Stomach (tissue), 8 donors: ENCODE measurements at regions not wholly inside any gene's neighbourhood (a gene's known extent, or its start where the extent isn't known, plus 50 kb on each side); places are given as distances from the start of the nearest gene placed in this dataset.

ENCODE experiments used
- DNase-seq, 2 donors: peaks; one replicate each; pipeline versions ENCODE4 v3.0.0 to v3.0.0-alpha.2; 2013 to 2019
- H3K27ac ChIP-seq, 5 donors: fragments of 200-600 bp in 4 of 5; sonication (generic) in 4 of 5; one replicate each; pipeline ENCODE4 v1.5.1; 2013 to 2019; ENCODE audit warnings: mild to moderate bottlenecking in 1 of 5, moderate library complexity in 1 of 5
- H3K27me3 ChIP-seq, 3 donors: fragments of 200-600 bp; sonication (generic); one replicate each; pipeline ENCODE4 v1.5.1; 2017 to 2019; ENCODE audit warnings: mixed run types in 1 of 3
- H3K36me3 ChIP-seq, 4 donors: fragments of 200-600 bp; sonication (generic); 1 replicate in 3 of 4; 2 replicates in 1 of 4; pipeline ENCODE4 v1.5.1; 2016 to 2019
- H3K4me1 ChIP-seq, 4 donors: fragments of 200-600 bp; sonication (generic); one replicate each; pipeline ENCODE4 v1.5.1; 2016 to 2019
- H3K4me3 ChIP-seq, 4 donors: fragments of 200-600 bp; sonication (generic) in 3 of 4; one replicate each; pipeline ENCODE4 v1.5.1; 2016 to 2019; ENCODE audit warnings: mild to moderate bottlenecking in 1 of 4
- H3K9me3 ChIP-seq, 4 donors: fragments of 200-600 bp; sonication (generic); one replicate each; pipeline ENCODE4 v1.5.1; 2016 to 2019
- CTCF ChIP-seq, 7 experiments: fragments of 450-650 bp in 4 of 7; fragments of 200-600 bp in 3 of 7; sonication (generic) in 3 of 7; IDR thresholded peaks; one replicate each; pipeline ENCODE4 v1.5.1; 2016 to 2019; ENCODE audit warnings: antibody characterized with exemption in 7 of 7, control low read depth in 2 of 7, mild to moderate bottlenecking in 1 of 7
- EP300 ChIP-seq: sonication (generic); formaldehyde crosslinking; IDR thresholded peaks from one replicate; pipeline ENCODE4 v1.6.1; 2017; ENCODE audit warnings: antibody characterized with exemption
- POLR2A ChIP-seq, 4 donors: fragments of 450-650 bp; IDR thresholded peaks; one replicate each; pipeline ENCODE4 v1.6.1; 2016; ENCODE audit warnings: antibody characterized with exemption in 4 of 4, control low read depth in 2 of 4, mild to moderate bottlenecking in 1 of 4, moderate library complexity in 1 of 4
- POLR2AphosphoS5 ChIP-seq, 3 donors: sonication (generic); formaldehyde crosslinking; IDR thresholded peaks; one replicate each; pipeline ENCODE4 v1.6.1; 2016; ENCODE audit warnings: antibody characterized with exemption in 3 of 3
- WGBS, 5 donors: extraction: QIAGEN DNeasy Blood & Tissue Kit in 3 of 5; methylation state at CpG; one replicate each; pipeline versions ENCODE4 v1.1.5 to v1.1.7; 2013 to 2018; 5-methylcytosine and 5-hydroxymethylcytosine counted together
- intact Hi-C: fragments of 100-400 bp; cut with DNase I; formaldehyde crosslinking; loops from one replicate; pipeline ENCODE4 v1.15.1; 2023; ENCODE audit warnings: low total_unique reads
- donor health status: healthy with polysubstance abuse.
- donor health status: Bipolar disorder and iron deficiency.
- donor health status: healthy.

GRCh38 chr12:94714378-94715114, 64.2 kb upstream of the TMCC3 start:
- intact Hi-C loops: no loop called here
- H3K27me3 ChIP-seq: no peaks in the 10 kb centered on the region
- no peak overlapping the region for H3K27ac ChIP-seq
- peak in 1 of 2 donors; percentile 58 for DNase-seq
- no peak overlapping the region for H3K4me3 ChIP-seq
- TF ChIP-seq POLR2AphosphoS5 (IDR thresholded peaks at IDR 0.05): no peak
- TF ChIP-seq EP300: no peak
- no peak for TF ChIP-seq POLR2A (IDR thresholded peaks at IDR 0.05)
- TF ChIP-seq CTCF (IDR thresholded peaks at IDR 0.05): no peak
- WGBS, 5 donors: 72 to 91% (median 79%) methylated on average over 6 of the region's 6 CpGs
- no peaks in the 10 kb centered on the region for H3K36me3 ChIP-seq
- peaks cover 0 to 6% (median 0%) of the 10 kb centered on the region in 4 donors for H3K4me1 ChIP-seq
- H3K9me3 ChIP-seq: no peaks in the 10 kb centered on the region

GRCh38 chr12:94712815-94713515, 62.6 kb upstream of the TMCC3 start:
- Histone ChIP-seq H3K9me3 (no peaks in the 10 kb centered on the region), H3K36me3 (no peaks in the 10 kb centered on the region), H3K4me1 (peaks cover 0 to 13% (median 1%) of the 10 kb centered on the region in 4 donors), H3K4me3 (no peak overlapping the region), H3K27me3 (no peaks in the 10 kb centered on the region), H3K27ac (no peak overlapping the region)
- TF ChIP-seq CTCF (IDR thresholded peaks at IDR 0.05) (no peak), EP300 (no peak), POLR2AphosphoS5 (IDR thresholded peaks at IDR 0.05) (no peak), POLR2A (IDR thresholded peaks at IDR 0.05) (no peak)
- 79 to 89% (median 86%) methylated on average over 7 of the region's 7 CpGs for WGBS, 5 donors
- DNase-seq: no peak
- intact Hi-C loops: no loop called here

GRCh38 chr12:94710933-94711332, 60.6 kb upstream of the TMCC3 start:
- no peaks in the 10 kb centered on the region for H3K9me3 ChIP-seq
- peak in 1 of 2 donors; percentile 34 for DNase-seq
- H3K36me3 ChIP-seq: no peaks in the 10 kb centered on the region
- no peaks in the 10 kb centered on the region for H3K27me3 ChIP-seq
- no peak overlapping the region for H3K27ac ChIP-seq
- 65 to 76% (median 73%) methylated on average over 3 of the region's 3 CpGs for WGBS, 5 donors
- peaks cover 0 to 15% (median 6%) of the 10 kb centered on the region in 4 donors for H3K4me1 ChIP-seq
- intact Hi-C loops: no loop called here
- TF ChIP-seq CTCF (IDR thresholded peaks at IDR 0.05): no peak
- TF ChIP-seq EP300: no peak
- no peak for TF ChIP-seq POLR2A (IDR thresholded peaks at IDR 0.05)
- TF ChIP-seq POLR2AphosphoS5 (IDR thresholded peaks at IDR 0.05): no peak
- H3K4me3 ChIP-seq: no peak overlapping the region

GRCh38 chr12:94707892-94708291, 57.5 kb upstream of the TMCC3 start:
- H3K4me3 ChIP-seq: no peak overlapping the region
- H3K27ac ChIP-seq: no peak overlapping the region
- H3K36me3 ChIP-seq: no peaks in the 10 kb centered on the region
- no peaks in the 10 kb centered on the region for H3K27me3 ChIP-seq
- DNase-seq: peak in 1 of 2 donors; percentile 92
- TF ChIP-seq EP300: no peak
- TF ChIP-seq POLR2A (IDR thresholded peaks at IDR 0.05): no peak
- no peak for TF ChIP-seq POLR2AphosphoS5 (IDR thresholded peaks at IDR 0.05)
- TF ChIP-seq CTCF (IDR thresholded peaks at IDR 0.05): no peak
- H3K4me1 ChIP-seq: peaks cover 14 to 41% (median 29%) of the 10 kb centered on the region in 4 donors
- intact Hi-C loops: no loop called here
- no peaks in the 10 kb centered on the region for H3K9me3 ChIP-seq
- 51 to 62% (median 61%) methylated on average over 9 of the region's 9 CpGs for WGBS, 5 donors
